Right atrium auricular region (tissue), 2 donors: ENCODE measurements at regions not wholly inside any gene's neighbourhood (a gene's known extent, or its start where the extent isn't known, plus 50 kb on each side); places are given as distances from the start of the nearest gene placed in this dataset.

Experiments
- DNase-seq: peaks from one replicate; pipeline ENCODE4 v3.0.0-alpha.2; 2019; ENCODE audit warnings: low spot score
- H3K27ac ChIP-seq, 2 donors: fragments of 200-600 bp; sonication (generic); 1 replicate in 1 of 2; 2 replicates in 1 of 2; pipeline ENCODE4 v1.5.1; 2016 to 2019
- H3K27me3 ChIP-seq, 2 donors: fragments of 200-600 bp; sonication (generic); one replicate each; pipeline versions ENCODE4 v1.5.1 to v1.6.0; 2017 to 2019
- H3K36me3 ChIP-seq: fragments of 200-600 bp; sonication (generic); one replicate; pipeline ENCODE4 v1.5.1; 2016
- H3K4me1 ChIP-seq, 2 donors: fragments of 200-600 bp; sonication (generic); one replicate each; pipeline versions ENCODE4 v1.5.1 to v1.6.0; 2017 to 2019
- H3K4me3 ChIP-seq, 2 donors: fragments of 200-600 bp; sonication (generic); 1 replicate in 1 of 2; 2 replicates in 1 of 2; pipeline ENCODE4 v1.5.1; 2017 to 2019; ENCODE audit warnings: mild to moderate bottlenecking in 1 of 2, moderate library complexity in 1 of 2
- H3K9me3 ChIP-seq, 2 donors: fragments of 200-600 bp; sonication (generic); one replicate each; pipeline ENCODE4 v1.5.1; 2019
- CTCF ChIP-seq, 2 donors: fragments of 200-600 bp; sonication (generic); IDR thresholded peaks; one replicate each; pipeline ENCODE4 v1.5.1; 2019; ENCODE audit warnings: antibody characterized with exemption in 2 of 2

- H3K27me3 ChIP-seq = no peaks in the 10 kb centered on the region
- DNase-seq = no peak
- H3K9me3 ChIP-seq = no peaks in the 10 kb centered on the region
- no peak overlapping the region for H3K27ac ChIP-seq
- no peaks in the 10 kb centered on the region for H3K36me3 ChIP-seq
- no peak overlapping the region for H3K4me3 ChIP-seq
- H3K4me1 ChIP-seq = no peaks in the 10 kb centered on the region
- no peak for TF ChIP-seq CTCF (IDR thresholded peaks at IDR 0.05)
These were observed 54.2 kb upstream of the MCTP2 start for GRCh38 chr15:94177112-94177511.

DNA sequence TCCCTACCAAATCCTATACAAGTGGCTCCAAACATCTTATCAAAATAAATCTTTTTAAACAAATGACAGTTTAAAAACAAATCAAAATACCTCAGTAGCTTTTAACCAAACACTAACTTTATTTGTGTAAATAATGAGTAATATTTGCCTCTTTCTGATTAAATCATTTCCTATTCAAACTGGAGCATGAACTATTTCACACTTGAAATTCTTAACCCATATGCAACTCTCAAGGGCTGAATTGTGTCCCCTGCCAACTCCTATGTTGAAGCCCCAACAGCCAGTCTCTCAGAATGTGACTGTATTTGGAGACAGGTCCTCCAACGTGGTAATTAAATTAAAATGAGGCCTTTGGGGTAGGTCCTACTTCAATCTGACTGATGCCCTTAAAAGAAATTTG lies 55.9 kb upstream of the MCTP2 start:
- no peaks in the 10 kb centered on the region for H3K9me3 ChIP-seq
- no peak for TF ChIP-seq CTCF (IDR thresholded peaks at IDR 0.05)
- H3K27ac ChIP-seq = no peak overlapping the region
- no peaks in the 10 kb centered on the region for H3K36me3 ChIP-seq
- no peaks in the 10 kb centered on the region for H3K27me3 ChIP-seq
- DNase-seq = no peak
- no peaks in the 10 kb centered on the region for H3K4me1 ChIP-seq
- no peak overlapping the region for H3K4me3 ChIP-seq

- H3K4me1 ChIP-seq = no peaks in the 10 kb centered on the region
- H3K27ac ChIP-seq = no peak overlapping the region
- H3K27me3 ChIP-seq = no peaks in the 10 kb centered on the region
- no peak overlapping the region for H3K4me3 ChIP-seq
- H3K9me3 ChIP-seq = no peaks in the 10 kb centered on the region
- TF ChIP-seq CTCF (IDR thresholded peaks at IDR 0.05) = no peak
- DNase-seq = no peak
- H3K36me3 ChIP-seq = no peaks in the 10 kb centered on the region
These were observed 57.0 kb upstream of the MCTP2 start for GRCh38 chr15:94174399-94174802.

- no peaks in the 10 kb centered on the region for H3K27me3 ChIP-seq
- TF ChIP-seq CTCF (IDR thresholded peaks at IDR 0.05) = no peak
- DNase-seq = no peak
- no peaks in the 10 kb centered on the region for H3K9me3 ChIP-seq
- no peak overlapping the region for H3K27ac ChIP-seq
- no peaks in the 10 kb centered on the region for H3K4me1 ChIP-seq
- H3K36me3 ChIP-seq = no peaks in the 10 kb centered on the region
- no peak overlapping the region for H3K4me3 ChIP-seq
These were observed 63.1 kb upstream of the MCTP2 start for GRCh38 chr15:94168250-94168649.

DNA sequence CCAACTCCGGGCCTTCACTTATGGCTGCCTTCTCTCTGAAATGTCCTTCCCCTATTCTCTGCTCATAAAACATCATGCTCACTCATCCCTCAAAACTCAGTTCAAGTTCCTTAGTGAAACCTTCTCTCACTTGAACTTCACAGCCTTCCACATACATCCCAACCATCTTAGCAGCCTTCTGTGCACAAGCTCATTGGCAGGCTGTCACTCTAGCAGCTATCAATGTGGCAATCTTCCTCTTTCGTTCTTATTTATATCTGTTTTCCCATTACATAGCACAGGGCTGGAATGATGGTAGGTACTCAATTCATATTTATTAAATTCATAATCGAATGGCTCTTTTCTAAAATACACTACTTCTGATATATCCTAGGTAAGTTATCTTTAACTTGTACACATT lies 66.4 kb upstream of the MCTP2 start:
- Histone ChIP-seq H3K36me3 (no peaks in the 10 kb centered on the region), H3K27me3 (no peaks in the 10 kb centered on the region), H3K4me1 (no peaks in the 10 kb centered on the region), H3K27ac (no peak overlapping the region), H3K9me3 (no peaks in the 10 kb centered on the region), H3K4me3 (no peak overlapping the region)
- TF ChIP-seq CTCF (IDR thresholded peaks at IDR 0.05) = no peak
- no peak for DNase-seq

DNA sequence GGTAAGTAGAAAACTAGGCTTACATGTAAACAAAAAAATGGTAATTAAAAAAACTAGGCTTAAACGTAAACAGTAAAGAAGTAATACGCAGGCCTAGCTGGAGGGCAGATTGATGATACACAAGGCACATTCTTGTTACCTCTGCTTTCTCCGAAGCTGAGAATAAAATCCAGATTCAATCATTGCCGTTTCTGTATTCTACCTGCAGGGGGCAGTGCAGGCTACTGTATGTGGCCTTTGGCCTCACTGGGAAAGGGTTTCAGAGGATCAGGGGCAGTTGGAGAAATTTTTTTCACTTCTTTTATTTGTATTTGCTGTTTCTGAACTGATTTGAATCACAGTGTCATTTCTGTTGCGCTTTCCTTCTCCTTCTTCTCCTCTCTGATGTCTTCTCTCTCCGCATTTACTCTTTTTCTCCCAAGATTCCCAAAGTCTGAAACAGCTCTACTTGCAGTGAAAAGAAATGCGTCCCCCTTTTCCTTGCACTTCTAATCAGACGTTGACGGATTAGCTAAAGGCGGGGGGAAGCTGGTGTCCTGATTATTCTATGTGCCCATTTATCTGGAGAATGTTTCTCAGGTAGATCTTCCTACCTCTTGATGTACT lies 67.1 kb upstream of the MCTP2 start:
- Histone ChIP-seq H3K27me3 (no peaks in the 10 kb centered on the region), H3K4me3 (no peak overlapping the region), H3K4me1 (no peaks in the 10 kb centered on the region), H3K36me3 (no peaks in the 10 kb centered on the region), H3K27ac (no peak overlapping the region), H3K9me3 (no peaks in the 10 kb centered on the region)
- peak; percentile 37 to 84 for TF ChIP-seq CTCF (IDR thresholded peaks at IDR 0.05)
- DNase-seq = no peak
